SK-MEL-5 (cell line): ENCODE measurements at regions not wholly inside any gene's neighbourhood (a gene's known extent, or its start where the extent isn't known, plus 50 kb on each side); places are given as distances from the start of the nearest gene placed in this dataset.
A peak's percentile ranks its signal among the peaks of the same experiment; 100 is the strongest.

Experiments used
- DNase-seq: peaks from one replicate; pipeline ENCODE4 v3.0.0-alpha.2; 2016; ENCODE audit warnings: low read depth, low spot score
- in situ Hi-C: cut with HindIII; loops from 2 replicates; pipeline ENCODE4 v1.10.0; 2016; ENCODE audit warnings: low sequenced_read_pairs, high pct_unique_total_duplicates, low pct_unique_long_range_greater_than_20kb

DNA sequence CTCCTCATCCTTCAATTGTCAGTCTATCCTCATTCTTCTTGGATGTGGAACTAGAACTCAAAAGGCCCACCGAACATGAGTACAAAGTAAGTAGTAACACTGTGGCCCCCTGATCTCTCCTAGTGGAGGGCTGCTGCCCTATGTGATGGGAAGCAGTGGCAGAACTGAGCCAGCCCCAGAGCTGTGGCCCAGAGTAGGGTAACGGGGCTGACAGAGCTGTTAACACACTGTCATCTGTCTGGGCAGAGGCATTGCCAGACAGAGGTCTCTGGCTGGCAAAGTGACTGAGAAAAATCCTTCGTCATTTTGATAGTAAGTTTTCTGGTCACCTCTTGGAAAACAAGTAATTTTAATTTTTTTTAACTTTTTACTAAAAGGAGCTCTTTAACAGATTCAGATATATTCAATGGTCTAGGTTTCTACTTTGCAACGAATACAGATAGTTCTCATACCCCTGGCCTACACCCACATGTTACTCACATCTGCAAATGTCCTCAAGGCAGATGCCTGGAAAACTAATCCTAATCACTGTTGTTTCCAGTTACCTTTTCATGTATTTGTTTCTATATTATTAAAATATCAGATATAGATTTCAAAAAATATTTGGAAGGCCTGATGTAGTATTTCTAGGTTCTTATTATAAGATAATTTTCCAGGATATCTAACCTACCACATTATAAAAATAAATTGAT, 588.7 kb downstream of the CPS1 start:
- in situ Hi-C loops: no loop called here
- no peak for DNase-seq

DNA sequence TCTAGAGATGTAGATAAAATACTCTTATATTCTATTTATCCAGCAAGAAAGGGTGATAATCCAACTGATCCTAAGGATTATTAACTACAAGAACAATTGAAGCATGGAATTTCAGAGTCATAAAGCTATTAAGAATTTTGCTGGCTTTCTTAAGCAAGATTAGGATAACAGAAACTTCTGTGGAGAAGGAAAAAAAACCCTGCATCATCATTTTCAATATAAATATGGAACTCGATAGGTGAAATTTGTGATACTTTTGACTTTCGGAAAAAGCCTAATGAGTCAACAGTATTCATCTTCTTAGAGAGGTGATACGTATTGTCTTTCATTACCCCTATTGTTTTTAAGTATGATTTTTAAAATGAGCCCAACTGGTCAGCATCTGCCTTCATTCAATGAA, 593.3 kb downstream of the CPS1 start:
- DNase-seq: no peak
- in situ Hi-C loops: no loop called here

DNA sequence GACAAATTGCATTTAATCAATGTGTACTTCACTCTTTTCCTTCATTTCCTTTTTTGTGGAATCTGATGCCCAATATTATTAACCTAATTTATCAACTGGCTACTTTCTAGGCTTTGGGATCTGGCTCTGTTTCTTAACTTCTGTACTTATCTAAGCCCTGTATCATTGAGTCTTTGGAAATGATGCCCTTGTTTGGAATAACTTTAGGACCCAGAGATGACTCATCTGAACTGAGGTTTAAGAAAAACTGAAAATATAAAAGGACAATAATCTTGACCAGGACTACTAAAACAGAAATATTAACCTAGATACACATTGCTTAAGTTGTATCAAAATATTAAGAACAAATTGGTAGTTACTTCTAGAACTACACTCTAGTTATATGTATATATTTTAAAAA, 600.8 kb downstream of the CPS1 start:
- DNase-seq: no peak
- in situ Hi-C loops: no loop called here

DNA sequence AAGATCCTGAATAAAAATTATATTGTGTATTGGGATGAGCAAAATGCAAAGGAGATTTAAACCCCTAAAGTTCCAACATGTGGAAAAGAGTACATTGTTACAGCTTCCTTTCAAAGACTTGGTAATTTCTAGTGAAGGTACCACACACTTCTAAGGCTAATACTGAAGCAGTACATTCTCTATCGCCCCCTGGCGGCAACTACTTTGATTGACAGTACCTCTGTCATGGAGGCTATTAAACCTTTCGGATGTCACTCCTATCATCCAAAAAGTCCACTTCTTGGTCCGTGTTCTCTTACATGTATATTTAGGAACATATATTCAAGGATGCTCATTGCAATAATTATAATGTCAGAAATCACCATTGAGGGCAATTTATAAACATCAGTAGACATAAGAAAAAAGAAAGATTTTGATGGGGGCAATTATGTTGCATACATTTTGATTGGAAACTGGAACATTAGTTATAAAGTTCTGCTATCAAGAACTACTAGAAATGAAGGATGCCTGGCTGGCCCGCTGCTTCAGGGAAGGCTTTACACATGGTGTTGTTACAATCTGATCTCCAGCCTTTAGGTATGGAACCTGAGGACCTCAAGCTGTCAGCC, 601.6 kb downstream of the CPS1 start:
- DNase-seq: peak; percentile 78
- in situ Hi-C loops: no loop called here

DNA sequence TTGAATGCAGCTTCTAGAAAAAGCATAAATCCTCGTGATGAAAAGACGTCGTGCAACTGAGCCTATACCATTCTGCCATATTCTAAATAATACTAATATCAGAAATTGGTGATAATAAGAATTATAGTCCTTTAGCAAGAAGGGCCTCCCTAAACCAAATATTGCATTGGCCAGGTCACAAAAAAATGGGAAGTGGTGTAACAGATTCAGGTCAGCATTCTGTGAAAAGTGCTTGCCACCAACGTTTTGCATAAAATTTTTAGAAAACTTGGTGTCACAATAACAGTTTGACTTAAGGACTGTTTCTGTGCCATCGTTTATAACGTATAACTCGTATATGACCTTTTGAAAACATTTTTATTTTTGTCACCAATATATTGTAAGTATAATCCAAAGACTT, 603.6 kb downstream of the CPS1 start:
- DNase-seq: no peak
- in situ Hi-C loops: no loop called here

DNA sequence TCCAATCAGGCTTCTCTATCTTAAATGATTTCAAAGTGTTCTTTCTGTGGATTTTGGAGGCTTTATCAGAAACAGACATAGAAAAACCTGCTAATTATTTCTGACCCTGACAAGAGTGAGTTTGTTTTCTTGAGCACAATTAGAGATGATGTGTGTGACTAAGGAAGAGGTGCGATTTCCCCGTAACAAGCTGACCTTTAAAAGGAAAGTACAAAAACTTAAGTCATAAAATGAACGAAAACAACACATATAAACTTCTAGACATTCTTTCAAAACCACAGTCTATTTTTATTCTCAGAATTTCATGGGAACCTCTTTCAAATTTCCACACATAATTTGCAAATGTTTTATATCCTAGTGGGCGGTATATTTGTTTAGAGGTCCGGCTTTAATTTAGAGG, 604.8 kb downstream of the CPS1 start:
- no peak for DNase-seq
- in situ Hi-C loops: no loop called here

DNA sequence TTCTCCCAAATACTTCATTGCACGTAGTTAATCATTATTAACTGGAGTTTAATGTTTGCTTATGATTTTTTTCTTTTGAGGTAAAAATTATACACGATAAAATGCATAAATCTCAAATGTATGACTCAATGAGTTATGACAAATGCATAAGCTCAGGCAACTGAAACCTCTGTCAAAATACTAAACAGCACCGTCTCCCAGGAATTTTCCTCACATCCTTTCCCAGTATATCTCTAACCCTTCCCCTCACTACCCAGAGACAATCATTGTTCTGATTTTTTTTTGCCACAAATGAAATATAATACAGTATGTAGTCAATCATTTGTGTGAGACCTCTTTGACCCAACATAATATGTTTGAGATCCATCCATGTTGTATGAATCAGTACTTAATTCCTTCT, 606.5 kb downstream of the CPS1 start:
- no peak for DNase-seq
- in situ Hi-C loops: no loop called here

DNA sequence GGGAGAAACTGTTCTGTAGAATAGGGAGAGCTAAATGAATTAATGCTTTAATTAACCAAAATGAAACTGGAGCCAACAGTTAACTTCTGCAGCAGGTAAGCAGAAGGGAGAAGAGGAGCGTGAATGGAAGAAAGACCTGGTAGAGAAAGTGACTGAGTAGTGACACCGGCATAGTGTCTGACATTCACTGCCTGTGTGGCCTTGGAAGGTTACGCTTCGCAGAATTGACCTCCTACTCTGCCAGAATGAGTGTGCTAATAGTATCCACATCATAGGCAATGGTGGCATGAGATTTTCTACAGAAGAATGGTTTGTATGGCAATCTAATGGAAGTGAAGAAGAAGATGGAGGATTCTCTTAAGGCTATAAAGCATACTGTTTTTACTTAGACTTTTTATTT, 614.4 kb downstream of the CPS1 start:
- DNase-seq: no peak
- in situ Hi-C loops: no loop called here

DNA sequence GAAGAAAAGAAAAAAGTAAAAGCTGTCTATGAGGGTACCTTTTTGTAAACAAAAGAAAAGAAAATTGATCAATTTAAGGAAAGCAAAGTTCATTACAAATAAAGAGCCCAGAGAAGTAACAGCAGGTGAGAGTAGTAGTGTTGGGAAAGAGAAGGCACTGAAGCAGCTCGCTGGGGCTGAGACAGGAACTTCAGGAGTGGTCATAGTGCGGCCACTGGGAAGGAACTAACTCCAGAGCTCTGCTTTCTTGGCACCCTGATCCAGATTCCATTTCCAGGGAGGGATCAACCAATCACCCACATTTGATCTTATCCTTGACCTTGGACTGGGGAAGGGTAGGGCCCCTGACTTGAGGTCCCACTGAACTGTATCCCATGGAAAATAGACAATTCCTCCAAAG, 617.6 kb downstream of the CPS1 start:
- DNase-seq: no peak
- in situ Hi-C loops: no loop called here

DNA sequence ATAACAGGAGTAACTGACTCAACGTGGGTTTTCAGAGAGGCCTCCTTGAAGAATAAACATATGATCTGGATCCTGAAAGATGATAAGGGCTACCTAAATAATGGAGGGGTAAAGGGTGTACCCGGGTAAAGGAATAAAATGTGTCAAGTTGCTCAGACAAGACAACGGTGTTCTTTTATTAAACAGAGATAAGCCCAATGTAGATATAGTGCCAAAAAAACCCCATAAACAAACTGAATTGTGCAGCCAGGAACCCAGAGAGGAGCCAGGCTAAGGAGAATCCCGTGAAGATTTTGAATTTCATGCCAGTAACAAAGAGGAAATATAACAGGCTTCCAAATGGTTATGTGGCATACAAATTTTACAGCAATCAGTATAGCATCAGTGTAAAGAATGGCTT, 618.2 kb downstream of the CPS1 start:
- in situ Hi-C loops: no loop called here
- no peak for DNase-seq

DNA sequence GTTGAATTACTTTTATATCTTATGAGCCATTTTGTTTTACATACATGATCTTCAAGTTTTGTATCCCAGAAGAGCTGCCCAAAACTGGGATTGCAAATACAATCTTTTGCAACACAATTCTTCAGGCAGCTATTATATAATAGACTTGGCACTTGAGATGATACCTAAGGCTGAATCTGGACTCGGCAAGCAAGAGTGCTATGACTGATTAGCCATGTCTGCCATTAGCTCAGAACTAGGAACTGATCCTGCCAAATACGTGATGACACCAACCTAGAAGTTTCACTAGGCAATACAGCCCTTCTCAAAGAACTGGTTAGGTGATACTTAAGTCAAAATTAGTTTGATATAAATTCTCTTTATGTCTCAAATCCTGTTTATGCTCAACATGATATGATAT, 619.6 kb downstream of the CPS1 start:
- DNase-seq: no peak
- in situ Hi-C loops: no loop called here

DNA sequence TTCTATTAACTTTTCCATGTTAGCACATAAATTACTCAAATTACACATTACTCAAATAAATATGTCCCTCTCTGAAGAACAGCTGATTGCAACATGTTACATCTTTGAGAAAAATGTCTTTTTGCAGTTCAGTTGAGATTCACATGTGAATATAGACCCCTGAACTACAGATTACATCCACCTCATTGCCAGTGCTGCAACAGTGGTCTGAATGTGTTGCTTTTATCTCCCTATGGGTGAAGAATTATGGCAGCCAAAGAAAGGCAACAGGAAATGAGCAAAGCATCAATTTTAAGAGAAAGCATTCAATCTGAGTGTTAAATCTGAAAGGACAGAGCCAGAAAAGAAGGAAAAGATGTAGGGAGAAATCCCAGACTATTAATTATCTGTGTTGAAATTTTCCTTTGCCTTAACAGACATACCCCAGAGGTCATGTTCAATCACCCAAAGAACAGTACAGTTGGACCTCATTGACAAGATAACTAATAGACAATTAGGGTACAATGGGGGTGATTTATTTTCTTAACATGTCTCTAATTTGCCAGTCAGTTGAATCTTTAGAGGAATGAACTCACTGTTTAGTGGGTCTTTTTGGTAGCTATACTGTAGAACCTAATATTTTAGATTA, 620.2 kb downstream of the CPS1 start:
- in situ Hi-C loops: no loop called here
- DNase-seq: no peak

DNA sequence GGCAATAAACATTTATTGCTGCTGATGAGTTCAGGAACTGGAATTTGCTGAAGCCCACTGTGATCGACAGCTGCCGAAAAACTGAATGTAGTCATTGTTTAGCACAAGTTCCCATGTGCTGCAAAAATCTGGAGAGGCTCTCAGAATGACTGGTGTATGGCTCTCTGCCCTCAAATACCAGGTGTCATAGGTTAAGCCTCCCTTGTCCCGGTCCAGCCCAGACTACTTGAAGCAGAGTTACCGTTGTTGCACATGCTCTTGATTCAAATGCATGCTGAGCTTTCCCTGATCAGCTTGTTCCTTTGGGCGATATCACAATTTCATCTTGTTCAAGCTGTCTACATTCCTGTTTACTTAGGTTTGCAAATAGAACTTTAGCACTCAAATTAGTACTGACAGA, 625.2 kb downstream of the CPS1 start:
- peak; percentile 15 for DNase-seq
- in situ Hi-C loops: no loop called here

DNA sequence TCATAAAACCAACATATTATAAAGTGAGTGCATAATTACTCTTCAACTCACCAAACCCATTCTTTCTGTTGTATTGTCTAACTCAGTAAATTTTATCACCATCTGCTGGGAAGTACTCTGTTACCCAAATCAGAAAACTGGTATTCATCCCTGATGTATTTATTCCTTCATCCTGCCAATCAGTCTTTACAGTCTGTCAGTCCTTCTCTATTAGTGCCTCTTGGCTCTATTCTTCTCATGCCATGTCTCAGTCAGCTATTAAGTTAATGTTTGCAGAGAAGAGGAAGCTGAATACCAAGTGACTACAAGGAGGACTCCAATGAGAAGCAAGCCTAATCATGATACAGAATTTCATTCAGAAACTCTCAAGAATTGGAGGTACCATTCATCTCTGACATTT, 631.2 kb downstream of the CPS1 start:
- in situ Hi-C loops: no loop called here
- no peak for DNase-seq

DNA sequence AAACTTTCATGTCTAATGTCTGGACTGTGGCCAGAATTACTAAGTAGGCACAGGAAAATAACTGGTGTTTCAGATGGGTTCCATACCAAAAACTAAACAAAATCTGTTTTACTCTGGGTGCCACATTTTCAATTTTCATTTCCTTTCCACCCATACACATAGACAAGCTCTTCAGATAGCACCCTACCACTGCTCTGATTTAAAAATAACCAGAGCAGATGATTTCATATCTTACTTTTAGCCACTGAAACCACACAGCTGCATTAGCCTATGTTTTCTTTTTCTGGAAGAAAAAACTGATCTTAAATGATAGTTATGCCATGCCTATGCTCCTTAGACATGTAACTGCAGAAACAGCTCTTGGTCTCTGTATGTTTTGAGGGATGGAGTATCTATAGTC, 647.6 kb downstream of the CPS1 start:
- in situ Hi-C loops: no loop called here
- DNase-seq: no peak

DNA sequence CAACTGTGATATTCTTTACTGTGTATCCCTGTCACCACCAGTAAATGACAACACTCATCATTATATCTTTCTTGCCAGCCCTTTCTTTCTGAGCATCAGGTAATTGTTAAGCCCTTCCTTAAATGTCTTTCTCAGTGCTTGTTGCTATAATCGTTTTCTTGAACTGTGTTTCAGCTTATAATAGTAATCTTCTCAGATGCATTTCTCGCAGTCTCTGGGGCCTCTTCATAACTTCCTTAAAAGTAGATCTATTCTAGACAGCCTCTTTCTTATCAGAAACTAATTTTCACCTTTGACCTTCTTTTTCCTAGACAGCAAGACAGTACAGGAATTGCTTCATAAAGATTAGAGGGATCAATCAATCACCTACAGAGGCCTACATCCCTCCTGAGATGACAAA, 648.1 kb downstream of the CPS1 start:
- in situ Hi-C loops: no loop called here
- no peak for DNase-seq

DNA sequence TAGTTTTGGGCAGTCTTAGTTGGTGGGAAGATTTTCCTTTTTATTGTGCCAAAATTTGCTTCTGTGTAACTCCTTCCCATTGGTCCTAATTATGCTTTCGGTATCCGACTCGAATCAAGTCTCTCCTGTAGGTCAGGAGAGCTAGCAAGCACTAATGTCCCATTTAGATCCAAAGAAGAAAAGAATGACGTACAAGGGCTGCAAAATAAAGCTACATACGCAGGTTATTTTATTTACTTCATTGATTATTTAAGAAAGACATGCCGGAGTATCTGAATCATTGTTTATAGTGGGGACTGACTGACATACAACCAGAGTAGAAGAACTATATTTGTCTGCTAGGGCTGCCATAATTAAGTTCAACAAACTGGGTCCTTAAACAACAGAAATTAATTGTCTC, 648.5 kb downstream of the CPS1 start:
- in situ Hi-C loops: no loop called here
- DNase-seq: no peak

DNA sequence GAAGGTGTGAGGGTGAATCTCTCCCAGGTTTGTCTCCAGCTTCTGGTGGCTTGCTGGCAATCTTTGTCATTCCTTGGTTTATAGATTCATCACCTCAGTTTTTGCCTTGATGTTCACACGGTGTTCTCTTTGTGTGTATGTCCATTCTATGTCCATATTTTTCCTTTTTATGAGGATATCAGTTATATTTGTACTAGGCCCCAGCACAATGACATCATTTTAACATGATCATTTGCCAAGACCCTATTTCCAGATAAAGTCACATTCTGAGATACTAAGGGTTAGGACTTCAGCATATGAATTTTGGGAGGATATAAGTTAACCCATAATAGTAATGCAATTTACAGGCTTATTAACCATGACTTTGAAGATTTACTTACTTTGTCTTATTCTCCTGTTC, 649.0 kb downstream of the CPS1 start:
- in situ Hi-C loops: no loop called here
- DNase-seq: no peak

DNA sequence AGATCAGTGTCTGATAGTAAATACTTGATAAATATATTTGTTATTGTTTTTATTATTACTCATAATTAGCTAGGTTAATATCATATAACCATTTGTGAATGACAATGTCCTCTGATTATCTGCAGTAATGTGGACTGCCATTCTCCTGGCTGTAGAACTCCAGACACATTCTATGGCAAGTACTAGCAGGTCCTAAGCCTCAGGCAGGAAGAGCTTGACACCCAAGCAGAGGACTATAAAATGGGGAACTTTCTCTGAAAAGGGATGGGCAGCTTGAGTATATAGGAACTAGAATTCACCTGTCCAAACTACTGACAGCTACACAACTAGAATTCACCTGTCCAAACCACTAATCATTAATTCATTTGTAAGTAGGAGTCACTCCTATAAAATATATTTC, 649.4 kb downstream of the CPS1 start:
- in situ Hi-C loops: no loop called here

More for the DNA sequence above, 649.4 kb downstream of the CPS1 start:
- no peak for DNase-seq
